ENCODE measurements at regions not wholly inside any gene's neighbourhood (a gene's known extent, or its start where the extent isn't known, plus 50 kb on each side); places are given as distances from the start of the nearest gene placed in this dataset.

DNA sequence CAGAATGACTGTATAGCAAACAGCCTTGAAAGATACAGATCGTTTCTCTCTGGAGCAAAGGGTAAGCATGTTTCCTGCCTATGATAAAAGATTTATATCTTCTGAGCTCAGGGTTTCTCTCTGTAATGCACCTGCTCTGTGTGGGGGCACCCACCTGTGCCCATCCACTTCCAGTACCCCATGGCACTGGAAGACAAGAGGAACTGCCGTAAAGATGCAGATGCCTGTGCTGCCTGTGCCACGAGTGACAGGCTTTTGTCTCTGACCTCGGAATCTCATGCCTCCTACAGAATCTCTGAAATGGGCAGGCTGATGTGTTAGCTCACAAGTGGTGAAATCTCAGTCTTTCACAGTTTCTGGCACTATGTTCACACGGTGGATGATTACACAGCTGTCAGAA is 50.3 kb upstream of the ATP11A start:
- Histone ChIP-seq H3K9me3 (no peaks in the 10 kb centered on the region), H3K27ac (no peak overlapping the region), H3K4me3 (no peak overlapping the region), H3K4me1 (0 out of 3 replicates have a peak, but pooled peaks cover 5% of the 10 kb centered on the region), H3K4me2 (no peak overlapping the region)
- DNase-seq (ENCODE audit: low read depth in 1 of 2, low spot score in 1 of 2) (no peak), ATAC-seq (no peak), FAIRE-seq (no peak)
- TF ChIP-seq CHD2 (IDR thresholded peaks at IDR 0.05; ENCODE audit: low read length, partially characterized antibody) = no peak
- no peak for TF ChIP-seq HEYL (CRISPR knock-in tag; IDR thresholded peaks at IDR 0.05)
- TF ChIP-seq FOSL2 (IDR thresholded peaks at IDR 0.05) = no peak
- TF ChIP-seq FOSL2 (CRISPR knock-in tag; IDR thresholded peaks at IDR 0.05) = no peak
- TF ChIP-seq, protein P1, sequence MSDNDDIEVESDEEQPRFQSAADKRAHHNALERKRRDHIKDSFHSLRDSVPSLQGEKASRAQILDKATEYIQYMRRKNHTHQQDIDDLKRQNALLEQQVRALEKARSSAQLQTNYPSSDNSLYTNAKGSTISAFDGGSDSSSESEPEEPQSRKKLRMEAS (IDR thresholded peaks at IDR 0.05) = no peak
- TF ChIP-seq MAFK (IDR thresholded peaks at IDR 0.05; ENCODE audit: partially characterized antibody) = no peak
- no peak for TF ChIP-seq HOXA7 (CRISPR knock-in tag; IDR thresholded peaks at IDR 0.05)
- TF ChIP-seq HOXB5 (CRISPR knock-in tag; IDR thresholded peaks at IDR 0.05) = no peak
- no peak for TF ChIP-seq EHF (CRISPR knock-in tag; IDR thresholded peaks at IDR 0.05)
- no peak for TF ChIP-seq RFX5 (IDR thresholded peaks at IDR 0.05)
- TF ChIP-seq HDAC2 (IDR thresholded peaks at IDR 0.05) = no peak
- no peak for TF ChIP-seq GATA3 (IDR thresholded peaks at IDR 0.05; ENCODE audit: borderline replicate concordance)
- no peak for TF ChIP-seq EP300 (IDR thresholded peaks at IDR 0.05)
- TF ChIP-seq JUN (IDR thresholded peaks at IDR 0.05) = no peak
- POLR2A ChIA-PET = no interaction called here
- CTCF ChIA-PET = interaction anchor here (1.3 to 2.9 kb wide), 6 partner anchors 8 to 237 kb away, joined by 4 to 27 read pairs (median 8); no protein-coding TSS in a partner anchor
- 18% methylated on average over 5 of the region's 5 CpGs for WGBS (ENCODE audit: missing lambda C conversion rate)

DNA sequence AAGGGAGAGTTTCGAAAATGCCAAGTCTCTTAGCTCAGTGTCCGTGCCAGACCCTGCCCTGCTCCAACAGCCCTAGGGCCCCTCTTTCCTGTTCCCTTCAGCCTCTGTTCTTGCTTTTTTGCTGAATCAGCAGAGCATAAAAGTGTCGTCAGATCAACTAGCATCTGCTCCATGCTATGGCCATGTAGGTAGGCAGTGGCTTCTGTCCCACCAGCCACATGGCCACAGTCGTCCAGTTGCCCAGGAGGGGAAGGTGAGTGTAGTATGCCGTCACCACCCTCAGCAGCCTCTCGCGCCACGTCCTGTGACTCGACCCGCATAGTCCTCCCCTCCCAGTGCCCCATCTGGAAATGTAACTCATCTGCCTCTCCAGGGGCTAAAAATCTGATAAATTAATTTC is 50.9 kb upstream of the ATP11A start:
- ATAC-seq (no peak), FAIRE-seq (no peak), DNase-seq (ENCODE audit: low read depth in 1 of 2, low spot score in 1 of 2) (no peak)
- no peak overlapping the region for H3K4me3 ChIP-seq
- H3K4me2 ChIP-seq = no peak overlapping the region
- TF ChIP-seq MAFK (IDR thresholded peaks at IDR 0.05; ENCODE audit: partially characterized antibody) = peak; percentile 92
- no peak for TF ChIP-seq ZFP36 (IDR thresholded peaks at IDR 0.05; ENCODE audit: borderline replicate concordance, partially characterized antibody)
- H3K4me1 ChIP-seq = 0 out of 3 replicates have a peak, but pooled peaks cover 5% of the 10 kb centered on the region
- ChIA-PET POLR2A (no interaction called here), CTCF (interaction anchor here (1.0 to 2.9 kb wide), 4 partner anchors 20 to 238 kb away, joined by 4 to 27 read pairs (median 5); no protein-coding TSS in a partner anchor)
- no peaks in the 10 kb centered on the region for H3K9me3 ChIP-seq
- 77% methylated on average over 10 of the region's 10 CpGs for WGBS (ENCODE audit: missing lambda C conversion rate)
- H3K27ac ChIP-seq = no peak overlapping the region

DNA sequence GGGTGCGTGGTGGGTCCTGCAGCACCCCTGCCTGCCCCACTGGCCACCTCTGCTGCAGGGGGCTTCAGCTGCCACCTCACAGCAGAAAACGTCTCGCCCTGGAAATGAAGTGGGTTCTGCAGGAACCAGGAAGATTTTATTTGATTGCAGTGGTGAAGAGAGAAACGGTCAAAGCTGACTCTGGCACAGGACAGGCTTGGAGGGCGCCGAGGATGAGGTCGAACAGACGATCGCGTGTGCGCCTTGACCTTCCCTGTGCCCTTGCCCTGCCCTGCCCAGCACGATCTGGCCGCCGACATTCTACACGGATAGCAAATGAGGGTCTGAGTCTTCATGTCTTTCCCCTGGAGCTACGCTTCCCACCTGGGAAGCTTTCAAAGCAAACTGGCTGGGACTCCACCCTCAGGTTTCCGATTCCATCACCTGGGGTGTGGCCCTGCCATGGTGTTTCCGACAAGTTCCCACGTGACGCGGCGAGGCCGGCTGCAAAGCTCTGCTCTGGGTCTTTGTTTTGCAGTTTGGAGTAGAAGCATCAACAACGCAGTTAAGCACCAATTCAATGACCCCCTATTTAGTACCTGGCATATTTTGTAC is 50.3 kb upstream of the TUBGCP3 start:
- no peak for FAIRE-seq
- no peak for ATAC-seq
- Histone ChIP-seq H3K4me2 (no peak overlapping the region), H3K27ac (no peak overlapping the region), H3K4me3 (no peak overlapping the region), H3K4me1 (0 out of 3 replicates have a peak, but pooled peaks cover 5% of the 10 kb centered on the region), H3K9me3 (no peaks in the 10 kb centered on the region)
- DNase-seq (ENCODE audit: low read depth in 1 of 2, low spot score in 1 of 2) = no peak
- TF ChIP-seq BHLHE40 (IDR thresholded peaks at IDR 0.05; ENCODE audit: low read depth, low read length) (no peak), POLR2A (IDR thresholded peaks at IDR 0.05; ENCODE audit: low read length) (no peak), ESRRA (IDR thresholded peaks at IDR 0.05; ENCODE audit: borderline replicate concordance, low read length) (no peak), RFX5 (IDR thresholded peaks at IDR 0.05) (no peak), KDM1A (IDR thresholded peaks at IDR 0.05; ENCODE audit: low read depth) (no peak), EP300 (IDR thresholded peaks at IDR 0.05) (no peak), NR3C1 (IDR thresholded peaks at IDR 0.05) (no peak), JUN (IDR thresholded peaks at IDR 0.05) (no peak)
- TF ChIP-seq, protein P2, sequence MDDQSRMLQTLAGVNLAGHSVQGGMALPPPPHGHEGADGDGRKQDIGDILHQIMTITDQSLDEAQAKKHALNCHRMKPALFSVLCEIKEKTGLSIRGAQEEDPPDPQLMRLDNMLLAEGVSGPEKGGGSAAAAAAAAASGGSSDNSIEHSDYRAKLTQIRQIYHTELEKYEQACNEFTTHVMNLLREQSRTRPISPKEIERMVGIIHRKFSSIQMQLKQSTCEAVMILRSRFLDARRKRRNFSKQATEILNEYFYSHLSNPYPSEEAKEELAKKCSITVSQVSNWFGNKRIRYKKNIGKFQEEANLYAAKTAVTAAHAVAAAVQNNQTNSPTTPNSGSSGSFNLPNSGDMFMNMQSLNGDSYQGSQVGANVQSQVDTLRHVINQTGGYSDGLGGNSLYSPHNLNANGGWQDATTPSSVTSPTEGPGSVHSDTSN (IDR thresholded peaks at IDR 0.05) = no peak
- TF ChIP-seq, protein P3, sequence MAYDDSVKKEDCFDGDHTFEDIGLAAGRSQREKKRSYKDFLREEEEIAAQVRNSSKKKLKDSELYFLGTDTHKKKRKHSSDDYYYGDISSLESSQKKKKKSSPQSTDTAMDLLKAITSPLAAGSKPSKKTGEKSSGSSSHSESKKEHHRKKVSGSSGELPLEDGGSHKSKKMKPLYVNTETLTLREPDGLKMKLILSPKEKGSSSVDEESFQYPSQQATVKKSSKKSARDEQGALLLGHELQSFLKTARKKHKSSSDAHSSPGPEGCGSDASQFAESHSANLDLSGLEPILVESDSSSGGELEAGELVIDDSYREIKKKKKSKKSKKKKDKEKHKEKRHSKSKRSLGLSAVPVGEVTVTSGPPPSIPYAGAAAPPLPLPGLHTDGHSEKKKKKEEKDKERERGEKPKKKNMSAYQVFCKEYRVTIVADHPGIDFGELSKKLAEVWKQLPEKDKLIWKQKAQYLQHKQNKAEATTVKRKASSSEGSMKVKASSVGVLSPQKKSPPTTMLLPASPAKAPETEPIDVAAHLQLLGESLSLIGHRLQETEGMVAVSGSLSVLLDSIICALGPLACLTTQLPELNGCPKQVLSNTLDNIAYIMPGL (CRISPR knock-in tag; IDR thresholded peaks at IDR 0.05; ENCODE audit: borderline replicate concordance) = no peak
- ChIA-PET CTCF (interaction anchor here (0.8 to 1.0 kb wide), 2 partner anchors 229 to 236 kb away, joined by 3 to 4 read pairs; no protein-coding TSS in a partner anchor), POLR2A (no interaction called here)
- WGBS (ENCODE audit: missing lambda C conversion rate) = 59% methylated on average over 23 of the region's 24 CpGs
